ENCODE measurements at regions not wholly inside any gene's neighbourhood (a gene's known extent, or its start where the extent isn't known, plus 50 kb on each side); places are given as distances from the start of the nearest gene placed in this dataset.
A peak's percentile ranks its signal among the peaks of the same experiment; 100 is the strongest.

DNA sequence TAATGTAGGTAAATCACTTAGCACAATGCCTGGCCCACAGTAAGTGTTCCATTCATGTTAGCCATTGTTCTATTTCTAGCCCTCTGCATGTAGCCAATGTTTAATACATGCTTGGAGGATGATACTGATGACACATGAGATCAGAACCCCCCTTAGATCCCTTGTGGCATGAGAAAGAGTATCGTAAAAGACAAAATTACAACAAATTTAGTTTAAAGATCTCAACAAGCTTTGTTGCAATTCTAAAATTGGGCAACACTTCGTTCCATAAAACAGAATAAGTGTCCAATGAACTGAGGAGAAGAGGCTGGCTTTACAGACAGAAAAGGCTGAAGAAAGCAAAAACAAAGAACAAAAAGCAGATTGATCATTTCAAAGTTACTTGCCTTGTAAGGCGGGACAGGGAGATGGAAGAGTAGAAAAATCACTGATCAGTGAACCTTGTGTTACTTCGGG lies 148.7 kb upstream of the SLC1A4 start:
- Histone ChIP-seq H3K4me1 (peaks cover 0 to 21% (median 16%) of the 10 kb centered on the region in 4 donors), H3K36me3 (no peaks in the 10 kb centered on the region), H3K27me3 (no peaks in the 10 kb centered on the region), H3K4me3 (no peak overlapping the region), H3K27ac (peak overlapping the region; percentile 12 to 57 (median 38)), H3K9me3 (no peaks in the 10 kb centered on the region)
- TF ChIP-seq, protein P1, sequence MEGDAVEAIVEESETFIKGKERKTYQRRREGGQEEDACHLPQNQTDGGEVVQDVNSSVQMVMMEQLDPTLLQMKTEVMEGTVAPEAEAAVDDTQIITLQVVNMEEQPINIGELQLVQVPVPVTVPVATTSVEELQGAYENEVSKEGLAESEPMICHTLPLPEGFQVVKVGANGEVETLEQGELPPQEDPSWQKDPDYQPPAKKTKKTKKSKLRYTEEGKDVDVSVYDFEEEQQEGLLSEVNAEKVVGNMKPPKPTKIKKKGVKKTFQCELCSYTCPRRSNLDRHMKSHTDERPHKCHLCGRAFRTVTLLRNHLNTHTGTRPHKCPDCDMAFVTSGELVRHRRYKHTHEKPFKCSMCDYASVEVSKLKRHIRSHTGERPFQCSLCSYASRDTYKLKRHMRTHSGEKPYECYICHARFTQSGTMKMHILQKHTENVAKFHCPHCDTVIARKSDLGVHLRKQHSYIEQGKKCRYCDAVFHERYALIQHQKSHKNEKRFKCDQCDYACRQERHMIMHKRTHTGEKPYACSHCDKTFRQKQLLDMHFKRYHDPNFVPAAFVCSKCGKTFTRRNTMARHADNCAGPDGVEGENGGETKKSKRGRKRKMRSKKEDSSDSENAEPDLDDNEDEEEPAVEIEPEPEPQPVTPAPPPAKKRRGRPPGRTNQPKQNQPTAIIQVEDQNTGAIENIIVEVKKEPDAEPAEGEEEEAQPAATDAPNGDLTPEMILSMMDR (IDR thresholded peaks at IDR 0.05) = no peak
- TF ChIP-seq POLR2AphosphoS5 (IDR thresholded peaks at IDR 0.05) = peak in 2 of 4 donors; percentile 25 to 39
- 71 to 88% methylated on average over 4 of the region's 4 CpGs for WGBS, 2 donors
- intact Hi-C loops (cut with DNase I) = no loop called here
- no peak for DNase-seq

DNA sequence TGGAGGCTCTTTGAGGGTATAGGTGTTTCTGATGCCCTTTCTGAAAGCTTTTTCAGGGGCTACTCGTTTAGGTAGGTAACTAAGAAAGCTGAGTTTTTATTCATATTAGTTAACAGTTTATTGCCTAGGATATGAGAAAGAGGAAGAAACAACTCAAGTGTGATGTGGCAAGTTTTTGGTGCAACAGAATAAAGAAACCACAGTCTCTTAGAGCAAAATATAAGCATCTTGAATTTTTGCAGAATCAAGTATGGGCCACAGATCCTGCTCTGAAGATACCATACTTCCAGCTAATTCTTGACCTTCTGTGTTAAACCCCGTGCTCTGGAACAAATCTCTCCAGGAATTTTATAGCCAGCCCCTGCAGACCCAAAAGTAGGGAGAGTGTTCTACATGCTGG lies 147.7 kb upstream of the SLC1A4 start:
- H3K27ac ChIP-seq = peak overlapping the region in 2 of 4 donors; percentile 39 to 57
- no peaks in the 10 kb centered on the region for H3K27me3 ChIP-seq
- H3K9me3 ChIP-seq = no peaks in the 10 kb centered on the region
- no peak overlapping the region for H3K4me3 ChIP-seq
- H3K36me3 ChIP-seq = no peaks in the 10 kb centered on the region
- TF ChIP-seq POLR2AphosphoS5 (IDR thresholded peaks at IDR 0.05) (no peak), EP300 (IDR thresholded peaks at IDR 0.05) (no peak), POLR2A (IDR thresholded peaks at IDR 0.05) (no peak)
- TF ChIP-seq, protein P1 (IDR thresholded peaks at IDR 0.05) = no peak
- peaks cover 0 to 26% (median 16%) of the 10 kb centered on the region in 4 donors for H3K4me1 ChIP-seq
- intact Hi-C loops (cut with DNase I) = no loop called here
- 35 to 58% methylated on average over 2 of the region's 2 CpGs for WGBS, 2 donors
- DNase-seq = no peak

DNA sequence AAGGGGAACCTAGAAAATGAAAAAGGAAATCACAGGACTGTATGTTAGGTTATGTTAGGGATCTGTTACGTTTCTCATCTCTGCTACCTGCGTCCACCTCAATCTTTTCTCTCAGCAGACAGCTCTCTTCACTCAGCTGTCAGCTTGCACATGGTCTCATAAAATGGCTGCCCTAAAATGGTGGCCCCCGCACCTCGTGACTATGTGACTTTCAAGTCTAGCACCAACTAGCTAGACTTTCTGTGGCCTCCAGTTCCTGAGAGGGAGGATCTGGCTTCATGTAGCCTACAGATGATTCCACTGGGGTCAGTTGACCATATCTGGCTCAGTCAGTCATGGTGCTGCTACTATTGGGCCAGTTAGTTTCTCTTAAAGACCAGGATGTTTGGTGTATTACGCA lies 147.2 kb upstream of the SLC1A4 start:
- intact Hi-C loops (cut with DNase I) = no loop called here
- no peak overlapping the region for H3K27ac ChIP-seq
- WGBS, 2 donors = 83 to 94% methylated on average over 5 of the region's 5 CpGs
- no peaks in the 10 kb centered on the region for H3K27me3 ChIP-seq
- no peaks in the 10 kb centered on the region for H3K36me3 ChIP-seq
- DNase-seq = no peak
- H3K9me3 ChIP-seq = no peaks in the 10 kb centered on the region
- H3K4me3 ChIP-seq = no peak overlapping the region
- peaks cover 0 to 26% (median 16%) of the 10 kb centered on the region in 4 donors for H3K4me1 ChIP-seq
- no peak for TF ChIP-seq EP300 (IDR thresholded peaks at IDR 0.05)
- TF ChIP-seq, protein P1 (IDR thresholded peaks at IDR 0.05) = no peak
- TF ChIP-seq POLR2AphosphoS5 (IDR thresholded peaks at IDR 0.05) = no peak
- TF ChIP-seq POLR2A (IDR thresholded peaks at IDR 0.05) = no peak

DNA sequence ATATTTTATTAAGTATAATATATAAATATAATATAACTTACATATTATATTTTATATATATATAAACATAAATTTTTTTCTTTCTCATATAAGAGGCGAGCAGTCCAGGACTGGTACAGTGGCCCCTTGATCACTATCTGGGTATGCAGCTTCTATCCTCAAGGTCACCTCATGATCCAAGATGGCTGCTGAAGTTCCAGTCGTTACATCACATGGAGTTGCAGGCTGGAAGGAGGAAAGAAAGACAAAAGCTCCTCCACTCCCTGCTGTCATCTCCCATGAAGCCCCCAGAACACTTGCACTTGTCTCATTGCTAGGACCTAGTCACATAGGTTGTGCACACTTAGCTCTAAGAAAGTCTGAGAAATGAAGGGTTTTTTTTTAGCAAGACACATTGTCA lies 145.1 kb upstream of the SLC1A4 start:
- no peak for TF ChIP-seq EP300 (IDR thresholded peaks at IDR 0.05)
- TF ChIP-seq POLR2AphosphoS5 (IDR thresholded peaks at IDR 0.05) = no peak
- TF ChIP-seq POLR2A (IDR thresholded peaks at IDR 0.05) = no peak
- TF ChIP-seq, protein P1 (IDR thresholded peaks at IDR 0.05) = no peak
- H3K9me3 ChIP-seq = no peaks in the 10 kb centered on the region
- peaks cover 0 to 13% (median 2%) of the 10 kb centered on the region in 4 donors for H3K4me1 ChIP-seq
- H3K27ac ChIP-seq = no peak overlapping the region
- no peaks in the 10 kb centered on the region for H3K36me3 ChIP-seq
- no peak for DNase-seq
- no peak overlapping the region for H3K4me3 ChIP-seq
- 91% methylated on average over 2 of the region's 2 CpGs for whole genome bisulfite sequencing, 2 donors
- no peaks in the 10 kb centered on the region for H3K27me3 ChIP-seq
- intact Hi-C loops (cut with DNase I) = no loop called here

DNA sequence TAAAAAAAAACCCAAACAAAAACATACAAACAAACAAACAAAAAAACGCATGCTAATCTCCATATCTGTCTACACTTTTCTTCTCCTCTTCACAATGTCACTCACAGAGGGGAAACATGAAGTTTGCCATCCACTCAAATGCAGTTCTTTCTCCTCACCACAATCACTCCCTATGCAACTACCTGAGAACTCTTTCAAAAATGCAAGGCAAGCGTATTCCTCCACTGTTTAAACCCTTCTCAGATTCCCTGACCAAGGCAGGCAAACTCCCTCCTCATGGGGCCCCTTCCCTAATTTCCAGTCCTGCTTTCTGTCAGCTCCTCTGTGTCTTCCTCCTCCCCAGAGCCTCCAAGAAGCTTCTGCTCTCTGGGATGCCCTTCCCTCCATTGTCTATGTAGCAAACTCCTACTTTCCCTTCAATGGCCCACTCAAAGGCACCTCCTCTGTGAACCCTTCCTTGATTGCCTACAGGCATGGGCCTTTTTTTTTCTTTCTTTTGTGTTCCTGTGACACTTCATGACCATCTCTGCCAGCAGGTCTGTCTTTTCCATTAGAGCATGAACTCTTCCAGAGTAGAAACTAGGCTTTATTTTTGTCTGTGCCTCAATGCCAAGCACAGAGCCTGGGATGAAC lies 143.8 kb upstream of the SLC1A4 start:
- TF ChIP-seq EP300 (IDR thresholded peaks at IDR 0.05) = no peak
- TF ChIP-seq, protein P1 (IDR thresholded peaks at IDR 0.05) = no peak
- no peak for TF ChIP-seq POLR2A (IDR thresholded peaks at IDR 0.05)
- TF ChIP-seq POLR2AphosphoS5 (IDR thresholded peaks at IDR 0.05) = no peak
- no peak overlapping the region for H3K27ac ChIP-seq
- no peak for DNase-seq
- peaks cover 0 to 5% (median 0%) of the 10 kb centered on the region in 4 donors for H3K4me1 ChIP-seq
- H3K36me3 ChIP-seq = no peaks in the 10 kb centered on the region
- no peak overlapping the region for H3K4me3 ChIP-seq
- intact Hi-C loops (cut with DNase I) = no loop called here
- H3K9me3 ChIP-seq = no peaks in the 10 kb centered on the region
- no peaks in the 10 kb centered on the region for H3K27me3 ChIP-seq
- 86 to 96% methylated on average over 2 of the region's 2 CpGs for WGBS, 2 donors

Measured in sigmoid colon (tissue), 6 donors.